Bronchial epithelial cell (primary cell): ENCODE measurements at regions not wholly inside any gene's neighbourhood (a gene's known extent, or its start where the extent isn't known, plus 50 kb on each side); places are given as distances from the start of the nearest gene placed in this dataset.

Experiments used
- DNase-seq: peaks from one replicate; pipeline ENCODE4 v3.0.0-alpha.2; 2010; ENCODE audit warnings: low read depth
- FAIRE-seq: peaks from 2 replicates; lab custom pipeline; 2011; peaks lifted over from hg19 to GRCh38; lab: Jason Lieb, UNC
- H3K27me3 ChIP-seq: 2 replicates; pipeline ENCODE4 v1.5.1; 2011; ENCODE audit warnings: low read length; ENCODE audit not compliant: control insufficient read depth, insufficient read depth
- H3K36me3 ChIP-seq: 2 replicates; pipeline ENCODE4 v1.5.1; 2011; ENCODE audit warnings: low read length; ENCODE audit not compliant: control insufficient read depth, insufficient read depth
- H3K4me3 ChIP-seq: 2 replicates; pipeline ENCODE4 v1.5.1; 2011; ENCODE audit warnings: mild to moderate bottlenecking, low read depth, low read length, control low read depth
- TF ChIP-seq, protein P1 (sequence below): IDR thresholded peaks from 2 replicates; pipeline ENCODE4 v1.5.1; 2011; ENCODE audit warnings: mild to moderate bottlenecking, moderate library complexity, low read length, control low read depth, inconsistent platforms; ENCODE audit not compliant: insufficient read depth, severe bottlenecking

DNA sequence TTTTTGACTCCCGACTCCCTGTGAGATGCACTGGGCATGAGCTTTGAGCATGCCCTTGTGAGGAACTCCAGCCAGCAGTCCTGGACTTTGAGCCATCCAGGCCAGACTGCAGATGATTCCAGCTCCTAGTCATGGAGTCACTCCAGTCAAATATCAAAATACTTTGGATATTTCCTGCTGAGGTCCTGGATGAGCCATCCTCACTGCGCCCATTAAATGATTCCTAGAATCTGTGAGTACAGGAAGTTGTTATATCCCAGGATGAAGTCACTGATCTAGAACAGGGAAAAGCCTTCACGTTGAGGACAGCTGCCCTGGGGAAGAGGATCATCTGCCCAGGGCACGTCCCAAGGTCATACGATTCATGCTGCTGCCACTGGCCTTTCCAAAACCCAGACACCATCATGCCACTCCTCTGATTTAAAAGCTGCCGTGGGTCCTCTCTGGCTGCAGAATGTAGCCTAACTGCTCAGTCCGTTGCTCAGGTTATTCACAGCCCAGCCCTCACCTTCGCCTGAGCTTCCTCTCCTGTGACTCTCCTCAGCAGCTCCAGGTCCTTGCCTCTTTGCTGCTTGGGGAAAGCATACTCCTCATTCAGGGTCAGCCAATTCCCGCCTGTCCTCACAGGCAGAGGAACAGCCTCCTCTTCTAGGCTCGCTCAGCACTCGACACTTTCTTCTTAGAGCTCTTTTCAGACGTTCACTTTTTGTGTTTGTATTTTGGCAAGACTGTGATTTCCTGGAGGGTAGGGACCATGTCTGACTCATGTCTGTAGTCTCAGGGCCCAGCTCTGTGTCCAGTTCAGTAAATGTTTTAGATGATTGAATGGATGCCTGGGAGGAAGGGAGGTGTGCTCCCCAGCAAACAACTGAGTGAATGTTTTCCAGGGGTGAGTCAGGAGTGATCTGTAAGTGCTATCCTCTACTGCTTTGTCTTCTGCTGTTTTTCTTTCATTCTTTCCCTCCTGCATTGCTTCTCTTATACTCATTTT, 157.8 kb downstream of the SNX10 start:
- DNase-seq (peak; percentile 81), FAIRE-seq (peak; percentile 23)
- H3K4me3 ChIP-seq = no peak overlapping the region
- TF ChIP-seq, protein P1, sequence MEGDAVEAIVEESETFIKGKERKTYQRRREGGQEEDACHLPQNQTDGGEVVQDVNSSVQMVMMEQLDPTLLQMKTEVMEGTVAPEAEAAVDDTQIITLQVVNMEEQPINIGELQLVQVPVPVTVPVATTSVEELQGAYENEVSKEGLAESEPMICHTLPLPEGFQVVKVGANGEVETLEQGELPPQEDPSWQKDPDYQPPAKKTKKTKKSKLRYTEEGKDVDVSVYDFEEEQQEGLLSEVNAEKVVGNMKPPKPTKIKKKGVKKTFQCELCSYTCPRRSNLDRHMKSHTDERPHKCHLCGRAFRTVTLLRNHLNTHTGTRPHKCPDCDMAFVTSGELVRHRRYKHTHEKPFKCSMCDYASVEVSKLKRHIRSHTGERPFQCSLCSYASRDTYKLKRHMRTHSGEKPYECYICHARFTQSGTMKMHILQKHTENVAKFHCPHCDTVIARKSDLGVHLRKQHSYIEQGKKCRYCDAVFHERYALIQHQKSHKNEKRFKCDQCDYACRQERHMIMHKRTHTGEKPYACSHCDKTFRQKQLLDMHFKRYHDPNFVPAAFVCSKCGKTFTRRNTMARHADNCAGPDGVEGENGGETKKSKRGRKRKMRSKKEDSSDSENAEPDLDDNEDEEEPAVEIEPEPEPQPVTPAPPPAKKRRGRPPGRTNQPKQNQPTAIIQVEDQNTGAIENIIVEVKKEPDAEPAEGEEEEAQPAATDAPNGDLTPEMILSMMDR = no peak
- H3K27me3 ChIP-seq = no peaks in the 10 kb centered on the region
- H3K36me3 ChIP-seq = no peaks in the 10 kb centered on the region

DNA sequence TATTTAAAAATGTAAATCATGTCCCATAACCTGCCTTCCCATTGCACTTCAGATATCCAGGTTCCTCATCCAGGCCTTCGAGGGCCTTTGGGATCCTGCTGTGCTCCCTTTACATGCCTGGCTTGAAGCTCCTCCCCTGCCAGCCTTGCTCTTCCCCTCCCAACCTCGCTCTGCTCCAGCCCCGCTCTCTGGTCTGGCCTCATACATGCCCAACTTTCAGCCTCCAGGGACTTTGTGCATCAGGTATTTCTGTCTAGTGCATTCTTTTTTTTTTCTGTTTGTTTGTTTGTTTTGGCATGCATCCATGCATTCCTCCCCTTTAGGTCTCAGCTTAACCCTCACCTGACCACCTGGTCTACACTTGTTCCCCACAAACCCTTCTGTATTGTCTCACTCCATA, 160.3 kb downstream of the SNX10 start:
- no peak for FAIRE-seq
- no peak for DNase-seq

DNA sequence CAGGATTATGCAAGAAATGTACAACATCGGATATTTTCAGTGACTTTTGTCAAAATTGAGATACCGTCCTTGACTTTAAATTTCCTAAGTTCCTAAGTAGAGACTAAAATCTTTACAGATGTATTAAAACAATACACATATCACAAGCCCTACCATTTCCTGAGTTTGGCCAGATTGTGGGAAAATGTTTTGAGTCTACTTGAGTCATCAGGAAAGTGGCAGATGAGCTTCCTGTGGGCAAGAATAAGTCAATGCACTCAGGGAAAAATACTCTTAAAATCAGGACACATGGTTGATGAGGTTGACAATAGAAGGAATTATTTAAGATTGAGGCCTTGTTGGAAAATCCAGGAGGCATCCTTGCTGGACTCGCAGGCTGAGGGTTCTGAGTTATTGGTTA, 162.5 kb downstream of the SNX10 start:
- TF ChIP-seq, protein P1 = no peak
- Histone ChIP-seq H3K27me3 (no peaks in the 10 kb centered on the region), H3K36me3 (no peaks in the 10 kb centered on the region), H3K4me3 (no peak overlapping the region)
- DNase-seq (peak; percentile 17), FAIRE-seq (no peak)

More for the DNA sequence above, 160.3 kb downstream of the SNX10 start:
- Histone ChIP-seq H3K27me3 (no peaks in the 10 kb centered on the region), H3K4me3 (no peak overlapping the region), H3K36me3 (no peaks in the 10 kb centered on the region)
- TF ChIP-seq, protein P1 = no peak

DNA sequence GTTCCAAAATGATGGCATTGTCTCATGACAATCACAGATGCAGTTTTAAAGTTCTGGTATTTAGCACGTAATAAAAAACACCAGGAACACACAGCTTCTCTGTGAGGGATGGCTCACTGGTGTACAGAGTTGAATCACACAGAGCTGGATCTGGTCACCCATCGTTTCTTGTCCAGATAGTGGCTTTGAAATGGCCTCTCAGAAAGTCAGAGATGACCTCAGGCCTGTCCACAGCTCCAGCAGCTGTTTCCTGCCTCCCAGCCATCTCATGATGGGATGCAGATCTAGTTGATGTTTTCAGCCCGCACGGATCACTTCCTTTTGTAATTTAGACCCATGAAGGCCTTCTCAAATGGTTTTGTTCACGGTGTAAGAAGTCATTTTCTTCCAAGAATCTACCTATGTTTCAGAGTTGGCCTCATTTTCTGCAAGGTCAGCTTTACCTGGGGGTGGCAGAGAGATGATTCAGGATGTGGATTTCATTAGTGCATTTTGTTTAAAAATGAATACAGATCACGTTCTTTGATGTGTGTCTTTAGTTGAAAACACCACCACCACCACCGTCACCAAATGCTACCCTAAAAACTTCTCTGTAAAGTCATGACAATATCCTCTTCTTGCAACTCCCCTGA, 166.2 kb downstream of the SNX10 start:
- DNase-seq (no peak), FAIRE-seq (no peak)
- H3K4me3 ChIP-seq = no peak overlapping the region
- no peaks in the 10 kb centered on the region for H3K27me3 ChIP-seq
- TF ChIP-seq, protein P1 = no peak
- H3K36me3 ChIP-seq = no peaks in the 10 kb centered on the region

DNA sequence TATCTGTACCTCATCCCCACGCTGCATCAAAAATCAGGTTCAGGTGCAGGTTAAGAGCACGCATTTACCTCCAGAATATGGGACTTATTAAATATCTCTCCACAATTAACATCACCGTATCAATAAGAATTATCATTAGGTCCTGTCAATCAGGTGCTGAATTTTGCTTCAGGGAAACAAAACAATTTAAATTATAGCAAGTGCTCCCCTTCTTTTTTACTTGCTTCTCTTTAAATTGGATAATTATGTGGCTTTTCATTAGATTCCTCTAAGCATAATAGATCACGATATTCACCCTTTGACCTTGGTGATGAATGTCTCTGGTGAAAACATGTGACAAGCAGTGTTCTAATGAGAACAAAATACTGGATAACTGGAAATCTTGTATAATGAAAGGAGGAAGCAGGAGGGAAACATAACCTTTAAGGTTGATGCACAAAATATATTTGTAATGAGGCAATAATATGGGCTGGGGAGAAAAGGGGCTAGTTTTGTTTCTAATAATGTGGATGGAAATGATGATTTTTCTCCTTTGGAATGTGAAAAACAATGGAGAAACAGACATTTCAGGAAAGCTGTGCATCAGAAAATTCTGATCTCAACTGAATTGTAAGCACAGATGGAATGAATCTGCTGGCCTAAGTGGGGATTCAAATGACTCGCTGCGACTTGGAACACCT, 166.9 kb downstream of the SNX10 start:
- TF ChIP-seq, protein P1 = no peak
- DNase-seq = no peak
- Histone ChIP-seq H3K4me3 (no peak overlapping the region), H3K27me3 (no peaks in the 10 kb centered on the region), H3K36me3 (no peaks in the 10 kb centered on the region)
- FAIRE-seq = no peak
